KBM-7 (cell line): ENCODE measurements at regions not wholly inside any gene's neighbourhood (a gene's known extent, or its start where the extent isn't known, plus 50 kb on each side); places are given as distances from the start of the nearest gene placed in this dataset.

Source experiments
- DNase-seq: peaks from one replicate; pipeline ENCODE4 v3.0.0-alpha.2; 2015
- in situ Hi-C: fragments of 300-500 bp; cut with MboI; formaldehyde crosslinking; loops from 2 replicates; pipeline ENCODE4 v1.14.3; 2020; ENCODE audit warnings: low sequenced_read_pairs, low pct_unique_long_range_greater_than_20kb, mixed read lengths

DNA sequence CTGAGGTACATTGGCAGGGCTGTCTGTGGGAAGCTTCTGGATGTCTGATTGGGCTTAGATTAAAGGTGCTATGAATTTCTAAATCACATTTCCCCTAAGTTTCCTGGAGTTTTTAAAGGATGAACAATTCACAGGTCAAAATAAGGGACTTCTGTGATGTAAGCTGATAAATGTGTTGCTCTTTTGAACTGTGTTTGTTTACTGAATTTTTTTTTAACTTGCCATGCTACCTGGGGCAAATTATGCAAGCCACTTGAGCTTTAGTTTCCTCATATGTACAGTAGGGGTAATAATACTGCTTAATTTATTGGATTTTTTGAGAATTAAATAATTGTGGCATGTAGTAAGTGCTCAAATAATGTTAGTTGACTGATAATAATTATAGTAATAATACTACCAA is 52.8 kb upstream of the CCDC91 start:
- in situ Hi-C loops, result no loop called here
- no peak for DNase-seq

DNA sequence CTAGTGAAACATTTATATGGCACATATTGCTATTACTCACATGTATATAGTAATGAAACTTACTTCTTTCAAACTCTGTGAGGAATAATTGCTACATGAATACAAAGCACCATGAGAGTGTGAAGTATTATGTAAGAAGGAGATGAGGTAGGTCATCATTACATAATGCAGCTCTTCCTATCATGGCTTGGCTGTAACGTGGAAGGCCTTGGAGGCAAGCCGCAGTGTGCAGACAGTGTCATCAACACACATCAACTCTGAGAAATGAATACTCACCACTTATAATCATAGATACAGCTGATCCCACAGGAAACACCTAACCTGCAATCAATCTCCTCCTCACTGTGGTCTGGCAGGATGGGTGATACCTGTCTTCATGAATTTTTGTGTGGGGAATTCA is 49.9 kb upstream of the CCDC91 start:
- DNase-seq, result no peak
- in situ Hi-C loops, result no loop called here
